EH (cell line): ENCODE measurements at regions not wholly inside any gene's neighbourhood (a gene's known extent, or its start where the extent isn't known, plus 50 kb on each side); places are given as distances from the start of the nearest gene placed in this dataset.

ENCODE experiments used
- DNase-seq: peaks from one replicate; pipeline ENCODE4 v3.0.0-alpha.2; 2015; ENCODE audit warnings: low read depth

DNA sequence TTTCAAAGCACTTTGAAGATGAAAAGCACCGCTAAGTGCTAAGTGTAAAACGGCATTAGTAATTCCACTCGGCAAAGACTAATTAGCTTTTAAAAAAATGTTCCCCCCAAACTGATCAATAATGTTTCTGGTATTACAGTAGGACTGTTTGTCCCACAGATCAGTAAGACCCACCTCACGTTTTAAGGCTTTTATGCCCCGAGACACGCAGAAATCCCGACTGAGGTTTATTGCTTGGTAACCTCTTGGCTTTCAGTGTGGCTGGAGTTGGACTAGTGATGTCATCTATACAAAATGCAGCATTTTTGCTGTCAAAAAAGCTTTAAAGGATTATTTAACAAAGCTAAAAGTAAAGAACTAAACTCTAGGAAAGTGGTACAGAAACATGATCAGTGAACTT lies 414.6 kb upstream of the PSMD7 start:
- no peak for DNase-seq

DNA sequence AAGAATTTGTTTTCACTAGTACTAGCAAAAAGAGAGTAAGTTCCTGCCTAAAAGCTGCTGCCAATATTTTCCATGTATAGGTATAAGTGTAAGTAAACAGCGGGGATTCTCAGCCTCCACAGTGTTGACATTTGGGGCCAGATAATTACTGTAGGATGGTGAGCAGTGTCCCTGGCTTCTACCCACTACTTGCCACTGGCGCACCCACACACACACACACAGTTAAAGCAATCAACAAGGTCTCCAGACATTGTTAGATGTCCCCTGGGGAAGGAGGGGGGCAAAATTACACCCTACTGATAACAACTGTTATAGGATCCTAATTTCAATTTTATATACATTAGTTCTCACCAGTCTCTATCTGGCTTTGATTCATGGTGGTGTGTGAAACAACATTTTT lies 417.0 kb upstream of the PSMD7 start:
- no peak for DNase-seq

DNA sequence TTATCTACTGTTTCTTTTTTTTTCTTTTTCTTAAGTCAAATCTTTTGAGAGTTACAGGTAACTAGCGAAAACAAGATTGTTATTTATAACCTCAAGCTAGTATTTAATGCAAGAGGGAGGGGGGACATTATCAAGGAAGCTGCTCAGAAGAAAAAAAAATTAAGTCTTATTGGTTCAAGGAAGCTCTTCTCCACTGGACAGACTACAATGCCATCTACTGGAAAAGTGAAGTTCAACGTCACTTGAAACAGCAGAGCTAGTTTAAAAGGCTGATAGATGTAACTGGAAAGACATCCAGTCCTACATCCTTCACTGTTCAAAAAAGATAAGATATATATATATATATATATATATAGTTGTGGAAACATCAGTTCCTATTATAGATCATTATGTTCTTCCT lies 418.0 kb upstream of the PSMD7 start:
- peak; percentile 68 for DNase-seq

DNA sequence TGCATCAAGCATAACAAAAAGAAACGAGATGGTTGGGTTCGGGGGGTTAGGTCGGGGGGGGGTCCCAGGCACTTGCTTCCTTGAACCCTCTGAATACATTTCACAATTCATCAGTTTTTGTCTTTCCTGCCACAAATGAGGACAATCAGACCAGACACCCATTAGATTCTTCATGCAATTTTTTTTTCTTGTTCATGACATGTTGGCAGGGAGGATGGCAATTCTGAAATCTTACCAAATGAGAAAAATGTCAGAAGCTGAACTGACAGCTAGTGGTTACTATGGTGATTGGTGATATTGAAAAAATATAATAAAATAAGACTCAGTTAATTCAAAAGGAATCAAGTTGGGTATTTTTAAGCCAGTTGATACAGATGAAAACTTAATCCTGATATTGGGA lies 419.5 kb upstream of the PSMD7 start:
- DNase-seq = no peak

DNA sequence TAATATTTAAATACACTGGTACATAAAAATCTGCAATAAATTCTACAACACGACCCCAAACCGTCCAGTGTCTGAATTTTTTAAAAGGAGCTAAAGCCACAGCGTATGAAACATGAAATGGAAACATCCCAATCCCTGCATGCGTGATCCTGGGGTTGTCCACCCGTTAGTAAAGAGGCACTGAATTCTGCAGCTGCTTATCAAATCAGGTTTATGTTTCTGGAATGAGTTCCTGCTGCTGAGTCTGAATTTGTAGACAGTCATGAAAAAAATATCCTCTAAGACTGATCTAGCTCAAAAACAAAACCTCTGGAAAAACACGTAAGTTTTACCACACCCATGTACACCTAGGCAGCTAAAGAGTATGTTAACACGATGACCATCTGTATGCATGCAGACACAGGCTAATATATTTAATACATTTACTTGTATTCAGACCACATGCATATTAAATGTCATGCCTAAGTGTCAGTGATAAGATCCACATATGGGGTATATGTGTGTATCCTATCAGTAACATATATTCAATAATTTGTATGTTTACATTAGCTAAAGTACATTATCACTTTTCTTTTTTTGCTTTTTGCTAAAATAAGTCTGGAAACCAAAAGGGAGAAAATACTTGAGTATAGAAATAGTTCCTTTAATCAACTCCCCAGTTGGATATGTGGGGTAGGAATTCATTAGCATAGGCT lies 420.5 kb upstream of the PSMD7 start:
- DNase-seq = no peak

DNA sequence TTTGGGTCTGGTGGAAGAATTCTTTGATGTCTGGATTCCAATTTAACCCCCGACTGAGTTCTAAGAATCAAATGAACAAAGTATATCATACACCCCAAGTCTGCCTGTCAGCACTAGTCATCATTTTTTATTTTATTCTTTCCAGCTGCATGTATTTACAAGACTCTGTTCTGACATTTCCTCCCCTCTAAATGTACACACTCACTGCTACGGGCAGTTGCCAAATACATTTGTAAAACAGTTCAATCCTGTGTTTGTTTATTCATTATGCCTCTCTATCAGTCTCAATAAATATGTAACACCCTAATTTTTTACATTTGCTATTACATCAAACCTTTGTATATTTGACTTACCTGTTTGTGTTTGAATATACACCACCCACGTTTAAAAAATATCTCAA lies 422.3 kb upstream of the PSMD7 start:
- DNase-seq = no peak

DNA sequence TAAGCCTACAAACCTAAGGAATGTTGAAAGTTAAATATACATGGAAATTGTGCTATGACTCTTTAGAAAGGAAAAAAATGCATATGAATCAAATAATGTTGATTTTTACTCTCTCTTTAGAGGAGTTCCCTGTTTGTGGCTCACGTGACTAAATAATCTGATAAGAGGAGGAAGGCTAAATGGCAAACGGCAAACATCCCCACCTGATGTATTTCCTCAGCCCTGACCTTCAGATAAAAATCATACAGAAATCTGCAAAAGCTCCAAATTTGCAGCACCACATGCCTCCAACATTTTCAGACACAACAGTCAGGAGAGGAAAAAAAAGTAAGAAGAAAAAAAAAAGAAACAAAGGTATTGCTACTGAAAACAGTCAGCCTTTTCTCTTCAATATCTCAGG lies 423.0 kb upstream of the PSMD7 start:
- DNase-seq = no peak

DNA sequence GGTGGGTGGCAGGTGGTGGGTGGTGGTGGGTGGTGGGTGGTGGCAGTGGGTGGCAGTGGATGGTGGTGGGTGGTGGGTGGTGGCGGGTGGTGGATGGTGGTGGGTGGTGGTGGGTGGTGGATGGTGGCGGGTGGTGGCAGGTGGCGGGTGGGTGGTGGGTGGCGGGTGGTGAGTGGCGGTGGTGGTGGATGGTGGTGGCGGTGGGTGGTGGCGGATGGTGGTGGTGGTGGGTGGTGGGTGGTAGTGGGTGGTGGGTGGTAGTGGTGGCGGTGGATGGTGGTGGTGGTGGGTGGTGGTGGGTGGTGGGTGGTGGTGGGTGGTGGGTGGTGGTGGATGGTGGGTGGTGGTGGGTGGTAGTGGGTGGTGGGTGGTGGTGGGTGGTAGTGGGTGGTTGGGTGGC lies 423.8 kb upstream of the PSMD7 start:
- no peak for DNase-seq

DNA sequence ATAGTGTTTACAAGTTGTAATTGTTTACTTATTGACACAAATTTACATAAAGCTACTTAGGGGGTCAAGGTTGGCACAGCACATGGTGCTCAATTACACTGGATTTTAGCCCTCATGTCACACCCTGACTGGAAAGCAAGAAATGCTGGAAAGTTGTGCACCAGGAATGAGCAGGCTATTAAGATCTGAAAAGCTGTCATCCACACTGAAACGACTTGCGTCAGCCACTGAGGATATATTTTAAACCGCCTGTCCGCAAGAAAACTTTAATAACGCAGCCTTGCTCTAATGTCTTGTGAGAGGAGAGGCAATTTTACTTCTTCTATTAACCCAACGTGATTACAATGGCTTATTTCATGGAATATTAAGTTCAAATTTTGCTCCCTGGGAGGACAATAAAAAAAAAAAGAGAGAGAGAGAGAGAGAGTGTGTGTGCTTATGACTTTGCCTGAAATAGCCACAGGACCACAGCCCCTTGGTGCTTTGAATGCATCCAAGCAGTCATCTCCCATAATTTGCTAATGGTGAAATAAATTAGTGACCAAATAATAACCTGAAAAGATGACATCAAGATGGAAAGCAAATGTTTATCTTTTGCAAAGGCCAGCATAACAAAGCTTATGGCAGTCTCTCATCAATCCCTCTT lies 425.4 kb upstream of the PSMD7 start:
- DNase-seq = no peak

DNA sequence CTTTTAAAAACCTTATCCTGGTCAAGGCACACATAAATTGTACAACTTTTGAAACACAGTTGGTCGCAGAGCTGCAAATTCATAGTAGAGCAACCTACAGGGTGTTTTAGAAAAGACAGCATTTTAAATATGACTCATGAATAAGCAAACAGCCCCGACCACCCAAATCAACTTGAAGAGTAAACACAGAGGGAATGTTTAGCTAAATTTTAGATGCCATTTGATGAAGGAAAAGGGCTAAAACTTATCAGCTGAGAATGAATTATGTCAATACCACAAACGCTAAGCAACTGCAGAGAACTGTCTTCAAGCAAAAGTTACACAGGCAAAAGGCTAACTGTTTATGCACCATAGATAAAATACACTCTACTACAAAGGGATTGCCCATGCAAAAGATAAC lies 427.5 kb upstream of the PSMD7 start:
- DNase-seq = no peak

DNA sequence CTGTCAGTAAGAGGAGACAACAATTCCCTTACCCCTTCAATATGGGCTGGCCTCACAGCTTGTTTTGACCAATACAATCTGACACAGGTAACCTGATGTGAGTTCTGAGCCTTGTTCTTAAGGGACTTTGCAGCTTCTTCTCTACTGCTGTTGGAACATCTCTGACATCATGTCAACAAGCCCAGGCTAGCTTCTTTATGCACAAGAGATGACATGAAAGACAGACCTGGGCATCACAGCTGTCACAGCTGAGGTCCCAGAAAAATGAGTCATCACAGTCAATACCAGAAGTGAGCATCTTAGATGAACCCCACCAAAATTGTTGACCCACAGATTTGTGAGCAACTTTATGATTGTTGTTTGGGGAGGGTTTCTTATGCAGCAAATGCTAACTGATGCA lies 431.7 kb upstream of the PSMD7 start:
- DNase-seq = no peak

DNA sequence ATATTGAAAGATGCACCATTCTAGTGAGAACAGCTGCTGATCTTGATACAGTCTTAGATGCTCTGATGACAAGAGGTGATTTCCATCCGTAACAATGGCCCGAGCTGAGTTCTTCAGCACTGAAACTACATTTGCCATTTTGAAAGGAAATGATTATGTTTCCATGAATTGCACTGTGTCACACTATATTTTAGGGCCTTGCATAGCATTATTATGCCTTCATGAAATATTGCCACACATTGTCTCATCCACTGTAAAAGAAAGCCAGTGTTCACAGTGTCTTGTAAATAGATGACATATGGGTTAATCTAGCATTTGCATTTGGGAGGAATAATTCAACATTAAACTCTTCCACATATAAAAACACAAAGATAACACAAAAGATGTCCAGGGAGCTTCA lies 438.3 kb upstream of the PSMD7 start:
- DNase-seq = no peak

DNA sequence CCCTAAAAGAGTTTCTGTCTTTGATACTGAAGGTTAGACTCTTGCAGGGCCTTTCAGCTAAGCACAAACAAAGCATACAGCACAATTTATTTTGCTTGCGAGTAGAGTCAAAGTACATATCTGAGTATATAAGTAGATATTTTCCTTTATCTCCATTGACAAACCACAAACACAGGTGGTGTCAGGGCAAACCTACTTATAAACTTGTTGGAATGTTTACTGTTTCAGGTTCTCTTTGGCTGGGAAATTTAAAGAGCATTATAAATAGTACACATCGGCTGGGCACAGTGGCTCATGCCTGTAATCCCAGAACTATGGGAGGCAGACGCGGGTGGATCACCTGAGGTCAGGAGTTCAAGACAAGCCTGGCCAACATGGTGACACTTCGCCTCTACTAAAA lies 442.6 kb upstream of the PSMD7 start:
- no peak for DNase-seq

DNA sequence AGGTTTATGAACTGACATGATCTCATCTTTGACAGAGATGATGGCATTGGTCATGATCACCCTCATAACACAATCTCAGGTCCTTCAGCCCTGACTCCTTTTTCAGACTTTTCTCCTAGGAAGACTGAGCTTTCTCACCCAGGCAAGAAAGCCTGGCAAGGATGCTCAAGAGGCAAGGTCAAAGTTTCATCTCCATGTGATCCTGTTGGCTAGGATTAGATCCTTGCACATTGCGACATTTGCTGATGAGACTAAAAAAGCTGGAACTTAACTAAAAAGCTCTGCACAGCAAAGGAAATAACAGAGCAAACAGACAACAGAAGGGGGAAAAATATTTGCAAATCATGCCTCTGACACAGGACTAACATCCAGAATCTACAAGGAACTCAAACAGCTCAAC lies 444.1 kb upstream of the PSMD7 start:
- DNase-seq = no peak

DNA sequence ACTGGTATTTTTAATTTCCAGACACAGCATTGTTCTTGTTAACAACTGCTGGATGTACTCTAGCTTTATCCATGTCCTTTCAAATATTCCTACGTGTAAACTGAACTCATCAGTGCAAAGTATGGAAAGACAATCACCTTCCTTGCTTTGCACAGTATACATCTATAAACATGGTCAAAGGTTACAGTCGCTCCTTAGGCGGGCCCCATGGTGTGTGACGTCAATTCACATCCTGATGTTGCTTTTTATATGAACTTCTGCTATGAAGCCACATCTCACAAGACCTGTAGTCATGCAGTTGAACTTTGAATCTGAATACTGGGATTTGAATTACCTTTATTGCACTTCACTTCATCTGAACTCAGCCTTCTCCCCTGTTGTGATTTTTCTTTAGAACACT lies 447.6 kb upstream of the PSMD7 start:
- no peak for DNase-seq

DNA sequence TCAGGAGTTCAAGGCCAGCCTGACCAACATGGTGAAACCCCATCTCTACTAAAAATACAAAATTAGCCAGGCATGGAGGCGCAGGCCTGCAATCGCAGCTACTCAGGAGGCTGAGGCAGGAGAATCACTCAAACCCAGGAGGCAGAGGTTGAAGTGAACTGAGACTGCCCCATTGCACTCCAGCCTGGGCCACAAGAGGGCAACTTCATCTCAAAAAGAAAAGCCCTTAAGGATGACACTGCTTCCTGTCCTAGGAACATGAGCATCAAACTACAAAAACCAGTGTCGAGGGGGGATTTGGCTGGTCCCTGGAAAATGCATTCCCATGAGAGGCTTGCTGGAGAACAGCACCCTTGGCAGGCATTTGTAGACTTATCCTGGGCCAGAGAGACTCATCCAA lies 449.5 kb upstream of the PSMD7 start:
- no peak for DNase-seq

DNA sequence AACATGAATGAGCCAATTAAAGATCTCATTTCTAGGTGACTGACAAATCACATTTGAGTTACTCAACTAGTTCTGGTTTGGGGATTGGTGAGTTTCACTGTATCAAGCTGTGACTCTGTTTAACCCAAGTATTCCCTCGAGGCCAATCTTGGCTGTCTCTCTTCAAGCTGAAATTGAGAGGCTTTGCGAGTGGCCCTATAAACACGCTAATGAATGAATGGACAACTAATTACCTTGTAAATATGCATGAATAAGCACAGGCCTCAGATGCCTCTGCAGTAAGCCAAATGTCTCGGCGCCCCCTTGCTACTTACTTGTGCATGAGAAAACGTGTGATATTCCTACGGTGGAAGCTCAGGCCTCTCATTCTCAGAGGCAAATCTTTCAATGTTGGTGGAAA lies 450.3 kb upstream of the PSMD7 start:
- DNase-seq = no peak

DNA sequence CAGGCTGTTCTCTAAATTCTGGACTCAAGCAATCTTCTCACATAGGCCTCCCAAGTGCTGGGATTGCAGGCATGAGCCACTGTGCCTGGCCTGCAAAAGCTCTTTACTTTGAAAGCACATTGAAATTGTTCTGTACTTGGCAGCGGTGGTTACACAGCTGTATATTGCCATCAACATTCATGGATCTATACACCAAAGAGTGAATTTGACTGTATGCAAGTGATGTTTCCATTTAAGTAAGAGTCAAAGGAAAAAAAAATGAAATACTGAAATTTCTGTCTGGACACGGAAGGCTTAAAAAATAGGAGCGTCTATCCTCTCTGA lies 450.6 kb upstream of the PSMD7 start:
- no peak for DNase-seq

DNA sequence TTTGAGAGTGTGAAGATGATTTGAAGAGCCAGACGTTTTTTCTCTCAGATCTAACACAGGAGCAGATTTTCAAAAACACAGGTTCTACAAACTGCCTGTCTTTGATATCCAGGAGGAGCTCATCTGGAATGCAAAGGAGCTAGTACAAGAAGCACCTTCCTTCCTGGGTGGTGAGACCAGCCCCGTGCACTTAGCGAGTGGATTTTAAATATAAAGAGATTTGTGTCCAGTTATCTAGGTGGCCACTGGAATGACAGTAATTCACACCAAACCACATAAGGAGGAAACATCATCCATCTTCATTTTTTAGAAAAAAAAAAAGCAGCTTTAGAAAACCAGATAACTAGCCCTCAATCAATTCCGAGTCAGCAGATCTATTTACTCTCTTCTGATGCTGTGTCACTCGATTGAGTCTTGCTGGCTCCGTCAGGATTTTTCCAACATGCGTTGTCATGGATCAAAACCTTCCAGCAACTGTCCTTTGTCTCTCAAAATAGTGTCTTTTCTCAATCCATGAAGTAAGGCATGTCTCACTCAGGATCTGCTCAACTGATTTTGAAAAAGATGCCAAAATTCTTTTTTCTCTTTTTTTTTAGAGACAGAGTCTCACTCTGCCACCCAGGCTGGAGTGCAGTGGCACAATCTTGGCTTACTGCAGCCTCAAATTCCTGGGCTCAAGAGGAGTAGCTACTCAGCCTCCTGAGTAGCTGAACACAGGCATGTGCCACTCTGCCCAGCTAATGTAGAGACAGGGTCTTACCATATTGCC lies 451.2 kb upstream of the PSMD7 start:
- DNase-seq = no peak

DNA sequence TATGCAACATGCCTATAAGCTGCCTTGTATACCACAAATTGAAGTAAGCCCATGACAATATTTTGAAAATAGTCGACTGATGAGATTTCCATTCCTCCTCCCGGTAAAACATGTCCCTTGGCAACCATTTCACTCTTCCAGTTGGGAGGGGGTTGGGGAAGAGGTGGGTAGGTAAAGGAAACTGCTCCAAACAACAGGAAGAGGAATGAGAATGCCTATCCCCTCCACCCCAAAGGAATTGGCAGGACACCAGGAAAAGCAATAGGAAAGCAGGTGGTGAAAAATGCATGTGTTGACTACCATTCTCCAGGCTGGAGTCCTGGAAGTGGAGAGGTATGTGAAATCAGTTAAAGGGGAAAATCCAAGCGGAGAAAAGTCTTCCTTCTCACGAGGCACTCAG lies 455.9 kb upstream of the PSMD7 start:
- no peak for DNase-seq

DNA sequence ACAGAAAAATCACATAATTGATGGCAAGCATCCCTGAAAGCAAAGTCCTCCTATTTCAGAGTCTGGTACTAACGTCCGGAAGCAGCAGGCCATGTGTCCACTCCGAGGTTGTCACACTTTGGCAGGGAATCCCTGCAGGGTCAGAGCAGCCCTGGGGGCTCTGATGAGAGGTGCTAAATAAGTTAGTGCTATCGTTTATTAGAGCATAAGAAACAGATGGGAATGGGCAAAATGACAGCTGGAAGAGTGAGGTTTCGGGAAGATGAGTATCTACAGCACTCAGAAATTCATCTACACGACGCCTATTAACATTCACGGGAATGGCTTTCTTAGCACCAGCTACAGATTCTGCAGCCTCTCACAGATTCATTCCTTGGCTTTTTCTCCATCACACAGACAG lies 465.4 kb upstream of the PSMD7 start:
- DNase-seq = no peak

DNA sequence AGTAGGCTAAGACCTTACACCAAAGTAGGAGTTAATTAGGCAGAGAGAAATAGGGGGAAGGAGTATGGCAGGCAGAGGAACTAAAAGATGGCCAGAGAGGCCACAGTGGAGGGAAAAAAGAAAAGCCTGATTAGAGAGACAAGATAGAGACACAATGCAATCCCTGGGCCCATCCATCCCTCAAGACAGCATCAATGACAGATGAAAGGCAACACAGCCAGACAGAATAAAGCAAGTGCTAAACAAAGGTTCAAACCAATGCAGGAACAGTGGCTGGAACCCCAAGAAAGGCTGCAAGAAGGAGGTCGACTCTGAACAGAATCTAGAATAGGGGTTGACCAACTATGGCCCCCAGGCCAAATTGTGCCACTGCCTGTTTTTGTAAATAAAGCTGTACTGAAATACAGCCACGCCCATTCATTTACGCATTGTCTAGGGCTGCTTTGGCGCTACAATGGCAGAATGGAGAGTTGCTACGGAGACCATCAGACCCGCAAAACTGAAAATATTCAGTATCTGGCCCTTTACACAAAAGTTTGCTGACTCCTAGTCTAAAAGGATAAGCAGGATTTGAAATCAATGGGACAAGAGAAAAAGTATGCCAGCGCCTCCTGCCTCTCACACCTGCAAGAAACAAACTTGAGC lies 473.3 kb upstream of the PSMD7 start:
- no peak for DNase-seq
